ENCODE measurements at regions not wholly inside any gene's neighbourhood (a gene's known extent, or its start where the extent isn't known, plus 50 kb on each side); places are given as distances from the start of the nearest gene placed in this dataset.

- Histone ChIP-seq H3K36me3 (no peaks in the 10 kb centered on the region), H3K4me3 (no peak overlapping the region), H3K9me3 (no peaks in the 10 kb centered on the region), H3K4me1 (no peaks in the 10 kb centered on the region), H3K27ac (no peak overlapping the region), H3K27me3 (no peaks in the 10 kb centered on the region)
- no peak for TF ChIP-seq CTCF (IDR thresholded peaks at IDR 0.05)
- no peak for TF ChIP-seq POLR2A (IDR thresholded peaks at IDR 0.05)
- intact Hi-C loops (cut with DNase I) = no loop called here
- DNase-seq = no peak
- WGBS, 2 donors = 78 to 85% methylated on average over 4 of the region's 4 CpGs
Measured at GRCh38 chr11:127609025-127609773, 608.6 kb upstream of the KIRREL3 start.

GRCh38 chr11:127607487-127608085 is 607.0 kb upstream of the KIRREL3 start:
- intact Hi-C loops (cut with DNase I) = no loop called here
- TF ChIP-seq CTCF (IDR thresholded peaks at IDR 0.05) = no peak
- TF ChIP-seq POLR2A (IDR thresholded peaks at IDR 0.05) = no peak
- H3K4me3 ChIP-seq = no peak overlapping the region
- 64 to 65% methylated on average over 9 of the region's 9 CpGs for WGBS, 2 donors
- no peak overlapping the region for H3K27ac ChIP-seq
- DNase-seq = no peak
- no peaks in the 10 kb centered on the region for H3K9me3 ChIP-seq
- H3K4me1 ChIP-seq = no peaks in the 10 kb centered on the region
- no peaks in the 10 kb centered on the region for H3K36me3 ChIP-seq
- no peaks in the 10 kb centered on the region for H3K27me3 ChIP-seq

GRCh38 chr11:127601578-127601977 is 601.0 kb upstream of the KIRREL3 start:
- 48 to 51% methylated on average over 3 of the region's 3 CpGs for WGBS, 2 donors
- intact Hi-C loops (cut with DNase I) = no loop called here
- TF ChIP-seq POLR2A (IDR thresholded peaks at IDR 0.05) = no peak
- TF ChIP-seq CTCF (IDR thresholded peaks at IDR 0.05) = no peak

GRCh38 chr11:127600674-127601073 is 600.1 kb upstream of the KIRREL3 start:
- intact Hi-C loops (cut with DNase I) = no loop called here
- WGBS, 2 donors = 50 to 55% methylated on average over 2 of the region's 2 CpGs

More at GRCh38 chr11:127601578-127601977, 601.0 kb upstream of the KIRREL3 start:
- H3K36me3 ChIP-seq = no peaks in the 10 kb centered on the region
- H3K9me3 ChIP-seq = no peaks in the 10 kb centered on the region
- H3K4me1 ChIP-seq = no peaks in the 10 kb centered on the region
- H3K4me3 ChIP-seq = no peak overlapping the region
- H3K27ac ChIP-seq = no peak overlapping the region
- no peaks in the 10 kb centered on the region for H3K27me3 ChIP-seq
- DNase-seq = no peak

More at GRCh38 chr11:127600674-127601073, 600.1 kb upstream of the KIRREL3 start:
- no peaks in the 10 kb centered on the region for H3K36me3 ChIP-seq
- DNase-seq = no peak
- no peak overlapping the region for H3K27ac ChIP-seq
- no peaks in the 10 kb centered on the region for H3K9me3 ChIP-seq
- no peak overlapping the region for H3K4me3 ChIP-seq
- TF ChIP-seq POLR2A (IDR thresholded peaks at IDR 0.05) (no peak), CTCF (IDR thresholded peaks at IDR 0.05) (no peak)
- H3K27me3 ChIP-seq = no peaks in the 10 kb centered on the region
- no peaks in the 10 kb centered on the region for H3K4me1 ChIP-seq
